Osteocyte (in vitro differentiated cells): ENCODE measurements at regions not wholly inside any gene's neighbourhood (a gene's known extent, or its start where the extent isn't known, plus 50 kb on each side); places are given as distances from the start of the nearest gene placed in this dataset.

Experiments
- DNase-seq: peaks from one replicate; pipeline ENCODE4 v3.0.0; 2021; ENCODE audit warnings: mixed read lengths; ENCODE audit not compliant: unreplicated experiment; ENCODE audit errors: extremely low spot score
- H3K27ac Mint-ChIP-seq: one replicate; pipeline ENCODE4 v1.8.0; 2021; ENCODE audit warnings: mild to moderate bottlenecking, mixed read lengths; ENCODE audit not compliant: unreplicated experiment
- H3K27me3 Mint-ChIP-seq: one replicate; pipeline ENCODE4 v1.8.0; 2021; ENCODE audit warnings: mixed read lengths; ENCODE audit not compliant: unreplicated experiment
- H3K36me3 Mint-ChIP-seq: one replicate; pipeline ENCODE4 v1.8.0; 2021; ENCODE audit warnings: mixed read lengths; ENCODE audit not compliant: unreplicated experiment
- H3K4me1 Mint-ChIP-seq: one replicate; pipeline ENCODE4 v1.8.0; 2021; ENCODE audit warnings: mixed read lengths; ENCODE audit not compliant: unreplicated experiment
- H3K4me3 Mint-ChIP-seq: one replicate; pipeline ENCODE4 v1.8.0; 2021; ENCODE audit warnings: mild to moderate bottlenecking, moderate library complexity, mixed read lengths; ENCODE audit not compliant: unreplicated experiment
- H3K9me3 Mint-ChIP-seq: one replicate; pipeline ENCODE4 v1.8.0; 2021; ENCODE audit warnings: mixed read lengths; ENCODE audit not compliant: unreplicated experiment
- TF ChIP-seq, protein P1 (sequence below): fragments of 200-600 bp; sonication (generic); IDR thresholded peaks from 2 replicates; pipeline ENCODE4 v1.5.0; 2021; ENCODE audit warnings: antibody characterized with exemption, mild to moderate bottlenecking, moderate library complexity

DNA sequence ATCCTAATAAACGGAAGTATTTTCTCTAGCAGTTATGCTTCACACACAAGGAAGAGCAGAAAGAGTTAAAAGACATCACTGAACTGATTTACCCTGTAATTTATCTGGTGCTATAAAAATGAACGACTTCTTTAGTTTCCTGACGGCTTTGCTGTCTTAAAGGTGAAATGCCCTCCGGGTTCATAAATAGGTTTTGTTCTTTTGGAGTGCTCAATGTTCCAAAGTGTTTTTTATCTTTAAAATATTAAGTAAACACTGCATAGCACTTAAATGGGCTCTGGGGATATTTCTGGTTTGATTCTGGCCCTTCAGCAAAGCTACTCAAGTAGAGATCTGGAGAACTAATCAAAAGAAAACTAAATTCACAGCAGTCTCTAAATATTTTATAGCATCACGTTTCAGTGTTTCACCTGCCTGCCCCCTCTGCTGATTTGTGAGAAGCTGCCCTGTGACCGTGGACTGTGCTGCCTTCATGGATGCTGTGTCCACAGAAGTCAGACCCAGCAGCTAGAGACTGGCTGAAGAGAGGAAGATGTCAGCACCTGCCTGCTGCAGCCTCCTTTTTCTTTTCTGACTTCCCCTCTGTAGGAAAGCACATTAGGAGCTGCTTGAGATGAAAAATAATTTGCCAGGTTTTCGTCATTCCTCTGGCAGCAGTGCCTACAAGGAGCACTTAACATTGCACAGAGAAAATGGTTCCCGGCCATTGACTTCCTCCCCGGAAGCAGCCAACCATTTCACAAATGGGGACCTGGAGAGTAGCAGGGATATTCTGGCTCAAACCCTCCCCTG is 205.1 kb upstream of the FSCB start:
- H3K36me3 Mint-ChIP-seq: no peaks in the 10 kb centered on the region
- H3K27ac Mint-ChIP-seq: no peak overlapping the region

DNA sequence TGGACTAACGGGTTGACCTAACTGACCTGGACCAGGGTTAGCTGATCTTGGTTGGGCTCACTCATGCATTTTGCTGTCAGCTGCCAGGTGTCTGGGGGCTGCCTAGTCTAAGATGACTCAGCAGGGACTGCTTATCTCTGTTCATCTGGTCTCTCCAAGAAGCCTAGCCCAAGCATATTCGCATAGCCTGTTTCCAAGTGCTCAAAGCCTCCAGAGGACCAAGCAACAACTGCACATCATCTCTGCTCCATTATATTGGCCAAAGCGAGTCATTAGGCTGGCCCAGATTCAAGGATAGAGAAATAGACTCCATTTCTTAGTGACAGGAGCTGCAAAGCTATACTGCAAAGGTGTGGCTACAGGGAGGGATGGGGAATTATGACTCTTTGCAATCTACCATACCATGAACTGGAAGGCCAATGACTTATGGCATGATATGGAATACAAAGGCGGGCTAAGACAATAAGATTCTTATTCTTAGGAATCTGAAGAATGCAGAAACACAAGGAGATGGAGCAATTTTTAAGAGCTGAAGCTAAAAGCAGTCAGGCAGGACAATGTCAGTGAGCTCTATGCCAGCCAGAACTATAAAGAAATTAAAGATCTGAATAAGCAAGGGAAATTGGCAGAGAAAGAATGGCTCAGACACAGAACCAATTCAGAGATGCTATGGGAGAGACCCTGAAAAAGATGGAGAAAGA is 194.6 kb upstream of the FSCB start:
- TF ChIP-seq, protein P1, sequence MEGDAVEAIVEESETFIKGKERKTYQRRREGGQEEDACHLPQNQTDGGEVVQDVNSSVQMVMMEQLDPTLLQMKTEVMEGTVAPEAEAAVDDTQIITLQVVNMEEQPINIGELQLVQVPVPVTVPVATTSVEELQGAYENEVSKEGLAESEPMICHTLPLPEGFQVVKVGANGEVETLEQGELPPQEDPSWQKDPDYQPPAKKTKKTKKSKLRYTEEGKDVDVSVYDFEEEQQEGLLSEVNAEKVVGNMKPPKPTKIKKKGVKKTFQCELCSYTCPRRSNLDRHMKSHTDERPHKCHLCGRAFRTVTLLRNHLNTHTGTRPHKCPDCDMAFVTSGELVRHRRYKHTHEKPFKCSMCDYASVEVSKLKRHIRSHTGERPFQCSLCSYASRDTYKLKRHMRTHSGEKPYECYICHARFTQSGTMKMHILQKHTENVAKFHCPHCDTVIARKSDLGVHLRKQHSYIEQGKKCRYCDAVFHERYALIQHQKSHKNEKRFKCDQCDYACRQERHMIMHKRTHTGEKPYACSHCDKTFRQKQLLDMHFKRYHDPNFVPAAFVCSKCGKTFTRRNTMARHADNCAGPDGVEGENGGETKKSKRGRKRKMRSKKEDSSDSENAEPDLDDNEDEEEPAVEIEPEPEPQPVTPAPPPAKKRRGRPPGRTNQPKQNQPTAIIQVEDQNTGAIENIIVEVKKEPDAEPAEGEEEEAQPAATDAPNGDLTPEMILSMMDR: no peak
- H3K27me3 Mint-ChIP-seq: no peaks in the 10 kb centered on the region
- H3K27ac Mint-ChIP-seq: no peak overlapping the region
- no peaks in the 10 kb centered on the region for H3K36me3 Mint-ChIP-seq
- no peak overlapping the region for H3K4me3 Mint-ChIP-seq
- no peaks in the 10 kb centered on the region for H3K4me1 Mint-ChIP-seq
- DNase-seq: no peak
- H3K9me3 Mint-ChIP-seq: peaks cover 10% of the 10 kb centered on the region

More for the DNA sequence above, 205.1 kb upstream of the FSCB start:
- TF ChIP-seq, protein P1: no peak
- Mint-ChIP-seq H3K4me3 (no peak overlapping the region), H3K4me1 (no peaks in the 10 kb centered on the region), H3K9me3 (peaks cover 16% of the 10 kb centered on the region), H3K27me3 (no peaks in the 10 kb centered on the region)
- DNase-seq: no peak

DNA sequence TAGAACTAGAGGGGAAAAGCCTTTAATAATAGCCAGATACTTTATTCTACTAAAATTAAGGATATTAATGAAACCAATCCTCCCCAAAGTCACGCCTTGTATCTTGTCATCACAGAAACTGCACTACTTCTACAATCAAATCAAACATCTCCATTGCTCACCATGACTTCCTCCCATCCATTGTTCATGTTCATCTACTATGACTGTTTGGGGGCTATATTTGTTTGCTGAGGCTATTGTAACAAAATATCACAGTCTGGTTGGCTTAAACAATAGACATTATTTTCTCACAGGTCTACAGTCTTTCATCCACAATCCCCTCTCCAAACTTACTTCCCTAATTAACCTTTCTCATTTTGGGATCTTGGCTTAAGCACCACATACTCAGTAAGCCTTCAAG is 193.6 kb upstream of the FSCB start:
- Mint-ChIP-seq H3K4me3 (no peak overlapping the region), H3K4me1 (no peaks in the 10 kb centered on the region), H3K36me3 (no peaks in the 10 kb centered on the region), H3K9me3 (peaks cover 12% of the 10 kb centered on the region), H3K27me3 (no peaks in the 10 kb centered on the region), H3K27ac (no peak overlapping the region)
- DNase-seq: no peak
- TF ChIP-seq, protein P1: no peak

DNA sequence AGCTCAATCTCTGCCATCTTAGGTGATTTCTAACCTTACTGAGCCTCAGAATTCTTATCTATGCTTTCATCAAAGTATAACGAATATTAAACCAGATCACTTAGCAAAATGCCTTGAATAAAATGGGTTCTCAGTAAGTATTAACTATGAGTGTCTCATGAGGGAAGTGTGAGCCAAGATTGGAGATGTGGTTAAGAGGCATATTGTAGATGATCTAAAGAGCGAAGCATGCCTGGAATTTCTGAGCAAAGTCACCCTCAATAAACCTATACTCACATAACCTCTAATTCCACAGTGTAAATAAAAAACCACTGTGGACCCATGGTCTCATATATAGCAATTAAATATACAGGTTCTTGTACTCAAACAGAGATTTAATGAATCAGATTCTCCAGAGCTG is 193.1 kb upstream of the FSCB start:
- Mint-ChIP-seq H3K27me3 (no peaks in the 10 kb centered on the region), H3K9me3 (peaks cover 17% of the 10 kb centered on the region), H3K4me1 (no peaks in the 10 kb centered on the region), H3K36me3 (no peaks in the 10 kb centered on the region), H3K27ac (no peak overlapping the region), H3K4me3 (no peak overlapping the region)
- TF ChIP-seq, protein P1: no peak
- DNase-seq: no peak

DNA sequence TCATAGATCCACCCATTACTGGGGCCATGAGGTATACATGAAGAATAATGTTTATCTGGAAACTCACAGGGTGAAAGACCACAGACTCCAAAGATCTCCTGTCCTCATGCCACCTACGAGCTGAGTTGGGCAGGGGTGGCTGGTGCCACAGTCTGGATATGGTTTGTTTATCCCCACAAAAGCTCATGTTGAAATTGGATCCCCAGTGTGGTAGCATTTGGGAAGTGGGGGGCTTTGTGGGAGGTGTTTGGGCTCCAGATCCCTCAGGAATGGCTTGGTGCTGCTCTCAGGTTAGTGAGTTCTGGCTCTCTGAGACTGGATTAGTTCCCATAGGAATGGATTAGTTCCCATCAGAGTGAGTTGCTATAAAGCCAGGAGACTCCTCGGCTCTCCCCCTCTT is 192.3 kb upstream of the FSCB start:
- TF ChIP-seq, protein P1: no peak
- Mint-ChIP-seq H3K27ac (no peak overlapping the region), H3K27me3 (no peaks in the 10 kb centered on the region), H3K4me1 (no peaks in the 10 kb centered on the region), H3K4me3 (no peak overlapping the region), H3K36me3 (no peaks in the 10 kb centered on the region), H3K9me3 (peaks cover 17% of the 10 kb centered on the region)
- no peak for DNase-seq
